HepG2 (cell line): ENCODE measurements at regions not wholly inside any gene's neighbourhood (a gene's known extent, or its start where the extent isn't known, plus 50 kb on each side); places are given as distances from the start of the nearest gene placed in this dataset.

Experiments used
- ATAC-seq: fragments of 200-7000 bp; cut with Tn5 transposase; 3 replicates; pipeline ENCODE4 v1.9.1; 2020; ENCODE audit warnings: mild to moderate bottlenecking, moderate library complexity
- BruUV-seq: library from RNA; stranded (reverse); fragments of 400-500 nt; replicated peaks from 2 replicates; lab custom pipeline; 2021; lab: Mats Ljungman, UMichigan
- CTCF ChIA-PET: fragments of 300-600 bp; formaldehyde crosslinking; extraction: SDS; loops from one replicate; lab custom pipeline; 2021; ENCODE audit warnings: low total read pairs, inconsistent platforms, low intra/inter-chr PET ratio; lab: Yijun Ruan, JAX
- POLR2A ChIA-PET: fragments of 350-600 bp; sonication (Branson Sonifier 250); formaldehyde crosslinking; loops from one replicate; lab custom pipeline; 2020; ENCODE audit warnings: antibody characterized with exemption, inconsistent platforms; lab: Yijun Ruan, JAX
- DNase-seq: peaks from one replicate; pipeline ENCODE4 v3.0.0-alpha.2; 2015; ENCODE audit warnings: low spot score
- FAIRE-seq: peaks from 3 replicates; lab custom pipeline; 2011; peaks lifted over from hg19 to GRCh38; lab: Jason Lieb, UNC
- H2AFZ ChIP-seq: one replicate; pipeline ENCODE4 v1.6.1; 2011; ENCODE audit warnings: low read length, inconsistent platforms
- H3K27ac ChIP-seq: fragments of 300-600 bp; 3 replicates; pipeline ENCODE4 v1.8.0; 2011; ENCODE audit warnings: mixed run types, mild to moderate bottlenecking, mixed read lengths, low read length, inconsistent platforms; ENCODE audit not compliant: insufficient read depth; ENCODE audit errors: extremely low read length
- H3K27me3 ChIP-seq, 2 experiments: fragments of 200-600 bp in 1 of 2; 2 replicates in 1 of 2; 3 replicates in 1 of 2; pipeline versions ENCODE4 v1.6.0 to v1.8.0; 2011; ENCODE audit warnings: low read length in 2 of 2, mild to moderate bottlenecking in 2 of 2, moderate library complexity in 2 of 2, inconsistent platforms in 1 of 2; ENCODE audit not compliant: insufficient read depth in 2 of 2, control insufficient read depth in 1 of 2
- H3K36me3 ChIP-seq, 2 experiments: fragments of 200-600 bp in 1 of 2; replicated peaks in 1 of 2; 2 replicates in 1 of 2; 3 replicates in 1 of 2; pipeline versions ENCODE4 v1.5.1 to v1.8.0; 2011; ENCODE audit warnings: low read length in 2 of 2, inconsistent platforms in 1 of 2; ENCODE audit not compliant: insufficient read depth in 2 of 2, control insufficient read depth in 1 of 2
- H3K4me1 ChIP-seq: 2 replicates; pipeline ENCODE4 v1.5.1; 2012; ENCODE audit warnings: low read length, inconsistent platforms; ENCODE audit not compliant: insufficient read depth
- H3K4me2 ChIP-seq: 2 replicates; pipeline ENCODE4 v1.6.0; 2011; ENCODE audit warnings: low read depth, low read length, inconsistent platforms
- H3K4me3 ChIP-seq, 3 experiments: fragments of 200-600 bp in 1 of 3; sonication (generic), shearing (Covaris generic) in 1 of 3; replicated peaks in 1 of 3; 2 replicates each; pipeline ENCODE4 v1.5.1; 2011 to 2016; ENCODE audit warnings: low read length in 3 of 3, inconsistent platforms in 2 of 3, low read depth in 2 of 3, mild to moderate bottlenecking in 2 of 3, control low read depth in 1 of 3, mixed read lengths in 1 of 3; ENCODE audit not compliant: insufficient read depth in 1 of 3
- H3K79me2 ChIP-seq: one replicate; pipeline ENCODE4 v1.6.1; 2011; ENCODE audit warnings: low read length, inconsistent platforms; ENCODE audit not compliant: insufficient read depth
- H3K9ac ChIP-seq: 2 replicates; pipeline ENCODE4 v1.6.0; 2011; ENCODE audit warnings: mild to moderate bottlenecking, low read depth, low read length, inconsistent platforms; ENCODE audit not compliant: insufficient read depth
- H3K9me3 ChIP-seq: 2 replicates; pipeline ENCODE4 v1.5.1; 2012; ENCODE audit warnings: mild to moderate bottlenecking, low read length
- H4K20me1 ChIP-seq: 2 replicates; pipeline ENCODE4 v1.6.0; 2011; ENCODE audit warnings: inconsistent platforms, mild to moderate bottlenecking, low read length, moderate library complexity; ENCODE audit not compliant: insufficient read depth
- GMEB2 ChIP-seq: IDR thresholded peaks from 2 replicates; pipeline ENCODE4 v1.6.1; 2016; ENCODE audit warnings: missing biosample characterization, missing genetic modification reagents, low read depth
- HOXA9 ChIP-seq: sonication (generic); formaldehyde crosslinking; IDR thresholded peaks from 2 replicates; pipeline ENCODE4 v1.8.1; 2022; ENCODE audit warnings: missing genetic modification reagents, mild to moderate bottlenecking, moderate library complexity, borderline replicate concordance
- KLF9 ChIP-seq: IDR thresholded peaks from 2 replicates; pipeline ENCODE4 v1.6.1; 2016; ENCODE audit warnings: low read depth
- MAFG ChIP-seq: sonication (generic); formaldehyde crosslinking; IDR thresholded peaks from 2 replicates; pipeline ENCODE4 v1.5.1; 2020; ENCODE audit warnings: mild to moderate bottlenecking, missing genetic modification reagents
- MBNL3 ChIP-seq: fragments of 250-450 bp; sonication (Bioruptor Pico); conservative IDR thresholded peaks from 2 replicates; pipeline ENCODE4 v1.8.0; 2022; ENCODE audit warnings: mild to moderate bottlenecking, inconsistent platforms
- PCBP2 ChIP-seq: fragments of 200-400 bp; formaldehyde crosslinking; optimal IDR thresholded peaks from 2 replicates; pipeline ENCODE3; 2018; ENCODE audit warnings: low read length, low read depth; ENCODE audit not compliant: poor library complexity, severe bottlenecking
- TP53 ChIP-seq: sonication (generic); formaldehyde crosslinking; conservative IDR thresholded peaks from 2 replicates; pipeline ENCODE4 v1.4.0; 2020; ENCODE audit warnings: missing genetic modification reagents
- WGBS: methylation state at CpG from one replicate; pipeline ENCODE4 v1.1.6; 2017; ENCODE audit warnings: low lambda C conversion rate; 5-methylcytosine and 5-hydroxymethylcytosine counted together
- in situ Hi-C: cut with HindIII; loops from 2 replicates; pipeline ENCODE4 v1.10.0; 2017; ENCODE audit warnings: low pct_unique_long_range_greater_than_20kb; ENCODE audit not compliant: extremely low pct_ligation_motif_present
- intact Hi-C: fragments of 100-400 bp; cut with micrococcal nuclease; formaldehyde crosslinking; loops from one replicate; pipeline ENCODE4 v1.10.0; 2022; ENCODE audit not compliant: unreplicated experiment
- TF ChIP-seq, protein P1 (sequence below): sonication (generic); formaldehyde crosslinking; IDR thresholded peaks from 2 replicates; pipeline ENCODE4 v1.5.0; 2020; ENCODE audit warnings: missing genetic modification reagents
- TF ChIP-seq, protein P2 (sequence below): sonication (generic); formaldehyde crosslinking; conservative IDR thresholded peaks from 2 replicates; pipeline ENCODE4 v1.4.0; 2020; ENCODE audit warnings: missing genetic modification reagents
- TF ChIP-seq, protein P3 (sequence below): sonication (generic); formaldehyde crosslinking; IDR thresholded peaks from 2 replicates; pipeline ENCODE4 v1.4.0; 2020; ENCODE audit warnings: missing genetic modification reagents
- TF ChIP-seq, protein P4 (sequence below): IDR thresholded peaks from 2 replicates; pipeline ENCODE4 v1.4.0; 2020; ENCODE audit warnings: mild to moderate bottlenecking, missing genetic modification reagents

DNA sequence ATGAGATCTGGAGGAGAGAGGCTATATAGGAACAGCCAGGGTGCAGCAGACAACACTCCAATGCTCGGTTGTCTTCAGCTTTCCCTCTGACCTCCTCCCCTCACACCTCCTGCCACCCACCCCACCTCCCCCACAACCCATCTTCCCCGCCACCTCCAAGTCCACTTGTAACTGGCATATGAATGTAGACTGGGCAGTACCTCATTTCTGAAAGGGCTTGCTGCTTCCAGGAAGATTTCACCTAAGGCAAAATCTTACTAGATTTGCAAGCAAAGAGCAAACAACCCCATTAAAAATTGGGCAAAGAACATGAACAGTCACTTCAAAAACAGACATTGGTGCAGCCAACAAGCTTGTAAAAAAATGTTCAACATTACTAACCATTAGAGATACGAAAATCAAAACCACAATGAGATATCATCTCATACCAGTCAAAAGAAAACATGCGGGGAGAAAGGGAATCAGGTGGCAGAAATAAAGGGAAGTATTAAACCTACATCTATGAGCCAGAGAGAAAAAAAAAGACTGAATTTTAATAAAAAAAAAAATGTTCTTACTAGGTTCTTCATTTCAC, 164.6 kb upstream of the C1GALT1 start (continued):
- TF ChIP-seq GMEB2 (CRISPR knock-in tag) (no peak), PCBP2 (no peak), MAFG (no peak)
- TF ChIP-seq, protein P1, sequence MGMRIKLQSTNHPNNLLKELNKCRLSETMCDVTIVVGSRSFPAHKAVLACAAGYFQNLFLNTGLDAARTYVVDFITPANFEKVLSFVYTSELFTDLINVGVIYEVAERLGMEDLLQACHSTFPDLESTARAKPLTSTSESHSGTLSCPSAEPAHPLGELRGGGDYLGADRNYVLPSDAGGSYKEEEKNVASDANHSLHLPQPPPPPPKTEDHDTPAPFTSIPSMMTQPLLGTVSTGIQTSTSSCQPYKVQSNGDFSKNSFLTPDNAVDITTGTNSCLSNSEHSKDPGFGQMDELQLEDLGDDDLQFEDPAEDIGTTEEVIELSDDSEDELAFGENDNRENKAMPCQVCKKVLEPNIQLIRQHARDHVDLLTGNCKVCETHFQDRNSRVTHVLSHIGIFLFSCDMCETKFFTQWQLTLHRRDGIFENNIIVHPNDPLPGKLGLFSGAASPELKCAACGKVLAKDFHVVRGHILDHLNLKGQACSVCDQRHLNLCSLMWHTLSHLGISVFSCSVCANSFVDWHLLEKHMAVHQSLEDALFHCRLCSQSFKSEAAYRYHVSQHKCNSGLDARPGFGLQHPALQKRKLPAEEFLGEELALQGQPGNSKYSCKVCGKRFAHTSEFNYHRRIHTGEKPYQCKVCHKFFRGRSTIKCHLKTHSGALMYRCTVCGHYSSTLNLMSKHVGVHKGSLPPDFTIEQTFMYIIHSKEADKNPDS, result no peak
- TF ChIP-seq, protein P2, sequence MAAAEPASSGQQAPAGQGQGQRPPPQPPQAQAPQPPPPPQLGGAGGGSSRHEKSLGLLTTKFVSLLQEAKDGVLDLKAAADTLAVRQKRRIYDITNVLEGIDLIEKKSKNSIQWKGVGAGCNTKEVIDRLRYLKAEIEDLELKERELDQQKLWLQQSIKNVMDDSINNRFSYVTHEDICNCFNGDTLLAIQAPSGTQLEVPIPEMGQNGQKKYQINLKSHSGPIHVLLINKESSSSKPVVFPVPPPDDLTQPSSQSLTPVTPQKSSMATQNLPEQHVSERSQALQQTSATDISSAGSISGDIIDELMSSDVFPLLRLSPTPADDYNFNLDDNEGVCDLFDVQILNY, result no peak

- no peak for DNase-seq
- Histone ChIP-seq H3K36me3 (no peaks in the 10 kb centered on the region), H3K79me2 (no peaks in the 10 kb centered on the region), H3K4me1 (no peaks in the 10 kb centered on the region), H2AFZ (no peak overlapping the region), H3K4me3 (no peak overlapping the region), H3K9me3 (no peaks in the 10 kb centered on the region), H4K20me1 (no peaks in the 10 kb centered on the region), H3K4me2 (no peak overlapping the region), H3K27ac (no peak overlapping the region), H3K9ac (no peak overlapping the region), H3K27me3 (no peaks in the 10 kb centered on the region)
- in situ Hi-C loops (no loop called here), intact Hi-C loops (no loop called here)
- POLR2A ChIA-PET, result no interaction called here
- CTCF ChIA-PET, result no interaction called here
- no peak for FAIRE-seq
- no peak for ATAC-seq
- WGBS, result 50% methylated on average over 1 of the region's 1 CpG
- BruUV-seq, result no TSS peak
- no peak for TF ChIP-seq HOXA9
- no peak for TF ChIP-seq KLF9 (CRISPR knock-in tag)
- TF ChIP-seq TP53 (CRISPR knock-in tag), result no peak
- no peak for TF ChIP-seq MBNL3
- TF ChIP-seq, protein P3, sequence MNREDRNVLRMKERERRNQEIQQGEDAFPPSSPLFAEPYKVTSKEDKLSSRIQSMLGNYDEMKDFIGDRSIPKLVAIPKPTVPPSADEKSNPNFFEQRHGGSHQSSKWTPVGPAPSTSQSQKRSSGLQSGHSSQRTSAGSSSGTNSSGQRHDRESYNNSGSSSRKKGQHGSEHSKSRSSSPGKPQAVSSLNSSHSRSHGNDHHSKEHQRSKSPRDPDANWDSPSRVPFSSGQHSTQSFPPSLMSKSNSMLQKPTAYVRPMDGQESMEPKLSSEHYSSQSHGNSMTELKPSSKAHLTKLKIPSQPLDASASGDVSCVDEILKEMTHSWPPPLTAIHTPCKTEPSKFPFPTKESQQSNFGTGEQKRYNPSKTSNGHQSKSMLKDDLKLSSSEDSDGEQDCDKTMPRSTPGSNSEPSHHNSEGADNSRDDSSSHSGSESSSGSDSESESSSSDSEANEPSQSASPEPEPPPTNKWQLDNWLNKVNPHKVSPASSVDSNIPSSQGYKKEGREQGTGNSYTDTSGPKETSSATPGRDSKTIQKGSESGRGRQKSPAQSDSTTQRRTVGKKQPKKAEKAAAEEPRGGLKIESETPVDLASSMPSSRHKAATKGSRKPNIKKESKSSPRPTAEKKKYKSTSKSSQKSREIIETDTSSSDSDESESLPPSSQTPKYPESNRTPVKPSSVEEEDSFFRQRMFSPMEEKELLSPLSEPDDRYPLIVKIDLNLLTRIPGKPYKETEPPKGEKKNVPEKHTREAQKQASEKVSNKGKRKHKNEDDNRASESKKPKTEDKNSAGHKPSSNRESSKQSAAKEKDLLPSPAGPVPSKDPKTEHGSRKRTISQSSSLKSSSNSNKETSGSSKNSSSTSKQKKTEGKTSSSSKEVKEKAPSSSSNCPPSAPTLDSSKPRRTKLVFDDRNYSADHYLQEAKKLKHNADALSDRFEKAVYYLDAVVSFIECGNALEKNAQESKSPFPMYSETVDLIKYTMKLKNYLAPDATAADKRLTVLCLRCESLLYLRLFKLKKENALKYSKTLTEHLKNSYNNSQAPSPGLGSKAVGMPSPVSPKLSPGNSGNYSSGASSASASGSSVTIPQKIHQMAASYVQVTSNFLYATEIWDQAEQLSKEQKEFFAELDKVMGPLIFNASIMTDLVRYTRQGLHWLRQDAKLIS (CRISPR knock-in tag), result no peak
- TF ChIP-seq, protein P4, sequence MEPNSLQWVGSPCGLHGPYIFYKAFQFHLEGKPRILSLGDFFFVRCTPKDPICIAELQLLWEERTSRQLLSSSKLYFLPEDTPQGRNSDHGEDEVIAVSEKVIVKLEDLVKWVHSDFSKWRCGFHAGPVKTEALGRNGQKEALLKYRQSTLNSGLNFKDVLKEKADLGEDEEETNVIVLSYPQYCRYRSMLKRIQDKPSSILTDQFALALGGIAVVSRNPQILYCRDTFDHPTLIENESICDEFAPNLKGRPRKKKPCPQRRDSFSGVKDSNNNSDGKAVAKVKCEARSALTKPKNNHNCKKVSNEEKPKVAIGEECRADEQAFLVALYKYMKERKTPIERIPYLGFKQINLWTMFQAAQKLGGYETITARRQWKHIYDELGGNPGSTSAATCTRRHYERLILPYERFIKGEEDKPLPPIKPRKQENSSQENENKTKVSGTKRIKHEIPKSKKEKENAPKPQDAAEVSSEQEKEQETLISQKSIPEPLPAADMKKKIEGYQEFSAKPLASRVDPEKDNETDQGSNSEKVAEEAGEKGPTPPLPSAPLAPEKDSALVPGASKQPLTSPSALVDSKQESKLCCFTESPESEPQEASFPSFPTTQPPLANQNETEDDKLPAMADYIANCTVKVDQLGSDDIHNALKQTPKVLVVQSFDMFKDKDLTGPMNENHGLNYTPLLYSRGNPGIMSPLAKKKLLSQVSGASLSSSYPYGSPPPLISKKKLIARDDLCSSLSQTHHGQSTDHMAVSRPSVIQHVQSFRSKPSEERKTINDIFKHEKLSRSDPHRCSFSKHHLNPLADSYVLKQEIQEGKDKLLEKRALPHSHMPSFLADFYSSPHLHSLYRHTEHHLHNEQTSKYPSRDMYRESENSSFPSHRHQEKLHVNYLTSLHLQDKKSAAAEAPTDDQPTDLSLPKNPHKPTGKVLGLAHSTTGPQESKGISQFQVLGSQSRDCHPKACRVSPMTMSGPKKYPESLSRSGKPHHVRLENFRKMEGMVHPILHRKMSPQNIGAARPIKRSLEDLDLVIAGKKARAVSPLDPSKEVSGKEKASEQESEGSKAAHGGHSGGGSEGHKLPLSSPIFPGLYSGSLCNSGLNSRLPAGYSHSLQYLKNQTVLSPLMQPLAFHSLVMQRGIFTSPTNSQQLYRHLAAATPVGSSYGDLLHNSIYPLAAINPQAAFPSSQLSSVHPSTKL, result no peak
These were observed 164.1 kb upstream of the C1GALT1 start for GRCh38 chr7:7018290-7018689.
